ENCODE measurements at regions not wholly inside any gene's neighbourhood (a gene's known extent, or its start where the extent isn't known, plus 50 kb on each side); places are given as distances from the start of the nearest gene placed in this dataset.
A peak's percentile ranks its signal among the peaks of the same experiment; 100 is the strongest.

DNA sequence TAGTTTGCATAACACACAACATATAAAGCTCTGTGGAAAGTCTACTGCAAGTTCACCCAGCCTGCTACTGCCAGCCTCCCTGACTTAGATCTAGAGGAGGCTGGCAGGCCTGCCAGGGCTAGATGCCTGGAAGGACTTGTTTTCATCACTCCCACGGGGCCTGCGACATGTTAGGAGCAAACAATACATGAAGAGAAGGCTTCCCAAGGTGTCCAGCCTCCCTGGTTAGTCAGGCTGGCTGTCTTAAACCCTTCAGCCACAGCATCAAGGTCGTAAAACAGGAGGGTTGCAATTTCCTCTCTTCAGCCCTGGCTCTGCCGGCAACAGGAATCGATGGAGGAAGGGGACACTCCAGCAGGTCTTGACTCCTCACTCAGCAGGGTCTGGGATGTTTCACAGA, 104.5 kb downstream of the NGF start:
- DNase-seq (ENCODE audit: low read depth, low spot score), result no peak

- DNase-seq (ENCODE audit: low read depth, low spot score), result no peak
These were observed 107.8 kb downstream of the NGF start for GRCh38 chr1:115230281-115230680.

- no peak for DNase-seq (ENCODE audit: low read depth, low spot score)
These were observed 109.0 kb downstream of the NGF start for GRCh38 chr1:115229016-115229415.

DNA sequence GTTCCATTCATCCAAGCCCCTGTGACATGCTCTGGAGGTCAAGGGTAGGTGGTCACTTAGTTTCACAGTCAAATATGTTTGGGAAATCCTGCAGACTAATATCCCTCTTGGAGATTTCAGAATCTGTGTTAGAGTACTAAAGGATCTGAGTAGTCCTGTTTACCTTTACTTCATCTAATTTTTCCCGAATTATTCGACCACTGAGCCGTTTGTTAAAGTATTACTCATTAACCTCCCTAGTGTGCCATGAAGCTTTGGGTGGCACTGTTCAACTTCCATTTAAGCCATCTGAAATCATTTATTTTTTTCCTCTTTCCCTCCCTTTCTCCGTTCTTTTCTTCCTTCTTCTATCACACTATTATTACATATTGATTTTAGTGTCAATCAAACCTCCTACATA, 109.9 kb downstream of the NGF start:
- DNase-seq (ENCODE audit: low read depth, low spot score), result no peak

GRCh38 chr1:115227346-115228082, 110.5 kb downstream of the NGF start:
- no peak for DNase-seq (ENCODE audit: low read depth, low spot score)

- DNase-seq (ENCODE audit: low read depth, low spot score), result no peak
These were observed 111.9 kb downstream of the NGF start for GRCh38 chr1:115225993-115226685.

- no peak for DNase-seq (ENCODE audit: low read depth, low spot score)
These were observed 113.4 kb downstream of the NGF start for GRCh38 chr1:115224636-115225035.

- DNase-seq (ENCODE audit: low read depth, low spot score), result no peak
These were observed 115.2 kb downstream of the NGF start for GRCh38 chr1:115222616-115223402.

GRCh38 chr1:115220340-115221270, 117.4 kb downstream of the NGF start:
- DNase-seq (ENCODE audit: low read depth, low spot score), result no peak

GRCh38 chr1:115219927-115220326, 118.1 kb downstream of the NGF start:
- DNase-seq (ENCODE audit: low read depth, low spot score), result no peak

DNA sequence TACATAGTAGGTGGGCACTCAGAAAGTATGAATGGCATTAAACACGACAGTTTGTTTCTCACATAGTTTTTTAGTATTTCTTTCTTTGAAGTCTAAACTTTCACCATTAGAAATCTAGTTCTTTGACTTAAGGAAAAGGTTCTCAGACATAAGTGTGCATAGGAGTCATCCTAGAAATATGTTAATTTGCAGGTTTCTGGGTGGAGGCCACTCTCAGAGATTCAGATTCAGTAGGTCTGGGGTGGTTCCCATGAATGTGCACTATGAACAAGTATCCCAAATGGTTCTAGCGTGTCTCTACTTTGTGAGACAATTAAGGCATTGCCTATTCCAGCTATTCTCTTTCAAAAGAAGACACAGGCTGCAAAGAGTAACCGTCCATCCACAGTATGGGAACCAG, 119.3 kb downstream of the NGF start:
- no peak for DNase-seq (ENCODE audit: low read depth, low spot score)

- DNase-seq (ENCODE audit: low read depth, low spot score), result peak; percentile 13
These were observed 120.0 kb downstream of the NGF start for GRCh38 chr1:115218034-115218405.

GRCh38 chr1:115217150-115218033, 120.7 kb downstream of the NGF start:
- no peak for DNase-seq (ENCODE audit: low read depth, low spot score)

GRCh38 chr1:115215703-115216521, 122.1 kb downstream of the NGF start:
- no peak for DNase-seq (ENCODE audit: low read depth, low spot score)

DNA sequence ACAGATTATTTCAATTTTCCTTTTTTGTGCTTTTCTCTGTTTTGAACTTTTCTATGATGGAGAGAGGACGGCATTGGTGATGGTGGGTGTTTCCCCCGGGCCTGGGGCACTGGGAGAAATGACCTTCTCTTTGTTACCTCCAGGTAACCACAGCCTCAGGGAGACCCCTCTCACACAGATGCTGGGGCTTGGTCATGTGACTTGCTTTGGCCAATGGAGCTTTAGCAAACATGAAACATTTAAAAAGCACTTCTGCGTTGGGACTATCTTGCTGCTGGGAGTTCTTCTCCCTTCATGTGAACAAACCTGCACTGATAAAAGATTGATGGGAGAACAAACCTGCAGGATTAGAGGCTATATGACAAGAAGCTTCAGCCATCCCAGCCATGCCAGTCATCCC, 122.9 kb downstream of the NGF start:
- no peak for DNase-seq (ENCODE audit: low read depth, low spot score)

- DNase-seq (ENCODE audit: low read depth, low spot score), result no peak
These were observed 124.0 kb downstream of the NGF start for GRCh38 chr1:115214098-115214497.

GRCh38 chr1:115213130-115213529, 123.8 kb upstream of the TSPAN2 start:
- DNase-seq (ENCODE audit: low read depth, low spot score), result no peak

DNA sequence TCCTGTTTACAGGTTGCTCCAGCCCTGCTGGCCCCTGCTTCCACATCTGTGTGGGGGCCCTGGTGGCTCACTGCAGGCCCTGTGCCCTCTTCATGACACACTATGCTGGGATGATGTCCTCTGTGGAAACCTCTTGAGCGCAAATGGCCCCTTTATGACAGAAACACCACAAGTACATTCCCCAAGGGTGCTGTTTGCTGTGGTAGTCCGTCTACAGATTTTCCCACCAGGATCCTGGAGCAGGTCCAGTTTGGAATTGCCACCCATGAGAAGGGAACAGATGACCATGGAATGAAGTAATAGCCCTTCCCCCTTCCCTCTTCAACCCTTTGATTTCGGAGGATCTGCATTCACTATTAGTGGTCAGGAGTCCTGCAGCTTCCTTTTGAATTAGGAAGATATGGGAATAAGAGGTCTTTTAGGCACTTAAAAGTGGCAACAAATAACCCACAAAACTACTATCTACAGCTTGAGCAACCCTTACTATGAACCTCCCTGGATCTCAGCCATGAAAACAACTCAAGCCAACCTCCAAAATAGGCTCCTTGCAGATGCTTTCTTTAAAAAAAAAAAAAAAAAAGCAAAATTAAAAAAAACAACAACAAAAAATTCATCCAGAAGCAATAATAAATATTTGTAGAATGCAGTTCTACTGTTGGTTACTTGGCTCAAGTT, 121.9 kb upstream of the TSPAN2 start:
- no peak for DNase-seq (ENCODE audit: low read depth, low spot score)

- DNase-seq (ENCODE audit: low read depth, low spot score), result no peak
These were observed 121.0 kb upstream of the TSPAN2 start for GRCh38 chr1:115210302-115210711.
